ENCODE measurements at regions not wholly inside any gene's neighbourhood (a gene's known extent, or its start where the extent isn't known, plus 50 kb on each side); places are given as distances from the start of the nearest gene placed in this dataset.
"Not testable (repeated sequence)": the region's sequence is repeated elsewhere in the genome, so short reads cannot be mapped to it uniquely, and the experiment has no call there.

DNA sequence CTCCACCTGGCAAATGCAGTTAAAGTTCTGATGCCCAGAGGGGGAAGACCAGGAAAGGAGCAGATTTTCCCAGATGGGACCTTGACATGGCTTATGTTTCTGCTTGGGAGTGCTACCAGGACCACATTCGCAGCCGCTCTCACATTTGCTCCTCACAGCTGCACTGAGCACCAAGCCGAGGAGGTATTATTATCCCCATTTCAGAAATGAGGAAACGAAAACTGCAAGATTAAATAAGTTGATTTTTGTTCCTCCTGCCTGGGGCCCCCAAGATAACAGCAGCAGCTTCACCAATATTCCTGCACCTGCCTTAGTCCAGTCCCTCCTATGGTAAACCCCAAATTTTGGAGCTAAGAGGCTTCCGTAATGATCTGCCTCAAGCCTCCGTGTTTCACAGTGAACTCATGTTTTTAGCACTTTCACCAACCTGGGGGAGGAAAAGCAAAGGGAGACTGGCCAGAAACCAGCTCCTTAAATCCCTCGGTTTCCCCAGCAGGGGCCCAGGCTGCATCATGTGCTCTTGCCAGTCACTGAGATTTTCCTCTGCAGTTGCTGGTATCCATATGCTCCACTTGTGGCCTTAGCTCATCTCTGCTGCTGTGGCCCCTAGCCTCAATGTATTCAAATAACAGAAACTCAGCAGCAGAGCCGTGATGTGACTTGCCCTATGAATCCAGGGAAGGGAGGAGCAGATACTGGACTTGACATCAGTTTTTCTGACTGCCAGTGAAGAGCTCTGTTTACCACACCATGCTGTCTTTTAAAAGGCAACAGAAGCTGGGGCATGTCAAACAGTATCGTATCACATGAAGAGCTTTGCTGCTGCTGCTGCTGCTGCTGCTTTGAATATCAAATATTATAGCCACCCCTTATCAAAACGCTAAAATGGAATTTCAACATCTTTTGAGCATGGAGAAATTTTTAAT is 95.5 kb upstream of the KLHL13 start:
- intact Hi-C loops (cut with DNase I): no loop called here
- DNase-seq (ENCODE audit: missing footprints) (no peak), ATAC-seq (no peak)

DNA sequence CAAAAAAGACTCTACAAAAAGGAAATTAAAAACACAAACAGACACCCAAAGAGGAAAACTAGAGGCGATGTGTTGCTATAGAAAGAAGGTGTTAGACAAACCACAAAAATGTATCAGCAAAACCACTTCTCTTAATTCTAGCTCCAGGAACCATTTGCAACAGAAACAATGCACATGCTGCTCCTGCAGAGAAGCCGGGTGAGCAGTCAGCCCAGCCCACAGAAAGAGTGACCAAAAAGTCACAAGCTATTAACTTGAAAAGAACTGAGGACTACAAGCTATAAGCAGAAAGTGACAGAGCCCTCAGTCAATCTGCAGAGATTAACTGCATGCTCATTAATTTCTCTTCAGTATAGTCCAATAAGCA is 96.2 kb upstream of the KLHL13 start:
- intact Hi-C loops (cut with DNase I): no loop called here
- DNase-seq (ENCODE audit: missing footprints): no peak
- no peak for ATAC-seq

DNA sequence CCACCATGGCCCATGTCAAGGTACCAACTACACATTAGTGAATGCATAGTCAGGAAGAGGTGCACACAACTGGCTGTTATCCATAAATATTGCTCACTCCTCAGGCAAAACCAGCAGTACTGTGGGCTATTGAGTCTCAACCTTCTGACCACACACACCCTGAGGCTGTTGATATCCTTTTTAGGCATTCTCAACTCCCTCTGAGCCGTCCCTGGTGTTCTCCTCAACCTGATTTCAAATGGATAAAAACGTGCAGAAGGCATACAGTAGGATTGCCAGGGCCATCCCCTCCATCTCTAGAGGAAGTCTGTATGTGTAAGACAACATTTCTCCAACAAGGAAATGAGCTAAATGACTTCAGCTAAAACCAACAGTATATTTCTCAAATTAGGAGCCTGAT is 98.7 kb upstream of the KLHL13 start:
- DNase-seq (ENCODE audit: missing footprints): no peak
- ATAC-seq: no peak
- intact Hi-C loops (cut with DNase I): no loop called here

DNA sequence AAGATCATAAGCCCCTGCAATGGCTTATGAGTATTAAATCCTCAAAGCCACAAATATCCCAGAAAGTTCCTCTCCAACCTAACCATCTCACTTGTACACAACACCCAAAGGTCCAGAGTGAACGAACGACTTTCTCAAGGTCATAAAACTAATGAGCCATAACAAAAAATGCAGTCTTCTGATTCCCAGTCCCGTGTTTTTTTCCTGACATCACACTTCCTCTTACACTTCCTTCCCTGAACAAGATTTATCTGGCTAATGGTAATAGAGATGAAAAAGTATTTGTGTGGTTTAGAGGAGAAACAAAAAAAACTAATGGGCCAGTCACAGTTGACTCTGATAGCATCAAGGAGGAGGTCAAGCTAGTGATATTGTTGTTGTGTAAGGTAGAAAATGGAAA is 99.5 kb upstream of the KLHL13 start:
- no peak for ATAC-seq
- intact Hi-C loops (cut with DNase I): no loop called here

DNA sequence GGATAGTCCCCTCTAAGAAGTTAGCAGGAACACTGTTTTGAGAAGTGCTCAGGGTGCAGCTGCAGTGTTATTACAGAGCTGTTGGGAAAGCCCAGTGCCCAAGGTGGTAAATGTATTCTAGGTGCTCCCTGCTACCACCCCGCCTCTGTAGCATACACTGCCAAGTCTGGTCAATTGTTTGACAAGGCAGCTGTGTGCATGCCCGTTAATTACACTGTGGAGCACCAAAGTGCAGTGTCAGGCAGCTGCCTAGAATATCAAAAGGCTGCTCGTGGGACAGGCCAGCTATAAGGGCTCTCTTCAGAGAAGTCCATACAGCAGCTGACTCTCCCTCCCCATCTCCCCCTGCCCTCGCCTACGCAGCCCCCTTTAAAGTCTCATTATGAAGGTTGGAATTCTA is 99.9 kb upstream of the KLHL13 start:
- DNase-seq (ENCODE audit: missing footprints) (no peak), ATAC-seq (no peak)
- intact Hi-C loops (cut with DNase I): no loop called here

More for the DNA sequence above, 99.5 kb upstream of the KLHL13 start:
- DNase-seq (ENCODE audit: missing footprints): no peak

DNA sequence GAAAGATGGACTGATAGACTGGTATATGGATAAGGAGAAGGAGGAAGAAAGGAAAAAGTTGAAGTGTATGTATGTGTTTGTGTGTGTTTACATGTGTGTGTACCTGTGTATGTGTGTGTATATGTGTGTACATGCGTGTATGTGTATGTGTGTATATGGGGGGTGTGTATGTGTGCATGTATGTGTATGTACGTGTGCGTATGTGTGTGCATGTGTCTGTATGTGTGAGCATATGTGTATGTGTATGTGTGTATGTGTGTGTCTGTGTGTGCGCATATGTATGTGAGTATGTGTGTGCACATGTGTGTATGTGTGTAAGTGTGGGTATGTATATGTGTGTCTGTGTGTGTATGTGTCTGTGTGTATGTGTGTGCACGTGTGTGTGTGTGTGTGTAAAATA is 101.5 kb upstream of the KLHL13 start:
- intact Hi-C loops (cut with DNase I): no loop called here
- DNase-seq (ENCODE audit: missing footprints) (no peak), ATAC-seq (no peak)

DNA sequence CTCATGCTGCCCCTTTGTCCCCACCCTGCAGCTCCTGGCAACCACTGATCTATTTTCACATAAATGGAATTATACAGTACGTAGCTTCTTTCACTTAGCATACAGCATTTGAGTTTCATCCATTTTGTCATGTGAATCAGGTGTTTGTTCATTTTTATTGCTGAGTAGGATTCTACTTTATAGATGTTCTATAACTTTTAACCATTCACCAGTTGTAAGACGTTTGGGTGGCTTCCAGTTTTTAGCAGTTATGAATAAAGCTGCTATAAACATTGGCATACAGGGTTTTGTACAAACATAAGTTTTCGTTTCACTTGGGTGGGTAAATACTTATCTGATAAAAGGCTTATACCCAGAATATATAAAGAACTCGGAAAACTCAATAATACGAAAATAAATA is 102.3 kb upstream of the KLHL13 start:
- ATAC-seq: no peak
- intact Hi-C loops (cut with DNase I): no loop called here
- no peak for DNase-seq (ENCODE audit: missing footprints)

DNA sequence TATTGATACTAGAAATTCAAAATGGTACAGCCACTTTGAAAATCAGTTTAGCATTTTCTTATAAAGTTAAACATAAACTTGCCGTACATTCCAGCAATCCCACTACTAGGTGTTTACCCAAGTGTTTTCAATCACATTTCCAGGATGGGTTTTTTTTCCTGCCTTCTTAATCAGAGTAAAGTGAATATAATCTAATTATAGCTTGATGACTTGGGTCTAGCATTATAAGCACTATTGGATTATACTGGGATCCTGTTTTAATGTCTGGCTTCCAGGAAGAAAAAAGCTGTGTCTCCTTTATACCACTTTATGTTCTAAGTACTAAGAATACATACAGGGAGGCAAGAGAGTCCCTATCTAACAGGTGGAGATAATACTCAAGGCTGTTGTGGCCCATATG is 103.3 kb upstream of the KLHL13 start:
- intact Hi-C loops (cut with DNase I): no loop called here
- DNase-seq (ENCODE audit: missing footprints) (no peak), ATAC-seq (no peak)

DNA sequence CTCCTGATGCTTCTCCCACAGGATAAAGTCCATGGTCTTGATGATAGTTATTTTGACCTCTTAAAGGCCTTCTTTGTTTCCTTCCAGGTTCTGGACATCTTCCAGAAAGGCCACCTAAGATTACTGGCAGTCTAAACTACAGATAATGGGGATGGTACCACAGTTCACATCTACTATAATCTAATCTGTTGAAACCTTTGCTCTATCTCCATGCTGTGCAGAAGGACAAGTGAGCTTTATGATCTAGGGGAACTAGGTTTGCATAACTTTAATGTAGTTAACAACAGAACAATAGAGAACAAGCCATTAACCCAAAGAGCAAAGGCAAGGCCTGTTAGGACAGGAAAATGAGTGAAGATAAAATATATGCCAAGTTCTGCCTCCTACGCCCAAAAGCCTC is 103.9 kb upstream of the KLHL13 start:
- DNase-seq (ENCODE audit: missing footprints) (no peak), ATAC-seq (no peak)
- intact Hi-C loops (cut with DNase I): no loop called here

DNA sequence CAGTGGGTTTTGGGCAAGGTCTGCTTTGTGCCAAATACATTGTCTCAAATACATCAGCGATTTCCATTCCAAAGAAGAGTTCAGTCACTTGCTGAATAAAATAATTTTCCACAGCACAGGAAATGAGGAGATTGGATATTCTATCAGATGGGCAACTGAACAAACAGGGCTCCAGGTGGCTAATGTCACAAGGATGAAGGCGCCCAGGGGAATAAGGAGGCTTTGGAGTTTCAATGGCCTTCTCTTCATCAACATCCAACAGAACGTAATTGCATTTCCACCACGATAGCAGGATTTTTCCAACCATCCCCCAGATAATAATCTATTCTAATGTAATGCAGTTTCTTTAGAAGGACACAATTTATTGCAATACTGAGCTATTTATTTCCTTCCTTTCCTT is 104.7 kb upstream of the KLHL13 start:
- DNase-seq (ENCODE audit: missing footprints): no peak
- ATAC-seq: no peak
- intact Hi-C loops (cut with DNase I): no loop called here

DNA sequence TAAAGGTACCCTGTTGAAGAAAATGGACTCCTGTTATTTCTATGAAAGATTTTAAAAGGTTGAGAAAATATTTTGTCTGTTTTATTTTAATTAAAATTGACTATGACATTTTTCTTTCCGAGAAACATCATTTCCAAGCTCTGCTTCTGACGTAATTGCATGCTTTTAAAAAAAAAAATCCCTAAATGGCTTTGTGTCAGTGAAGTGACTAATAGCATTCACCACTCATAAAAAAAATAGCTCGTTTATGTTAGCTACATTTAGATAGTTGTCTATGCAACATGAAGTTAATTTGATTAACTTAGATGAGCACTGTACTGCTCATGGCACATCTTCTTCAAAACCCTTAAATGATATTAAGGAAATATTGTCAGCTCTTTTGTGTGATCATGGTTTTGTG is 105.1 kb upstream of the KLHL13 start:
- no peak for DNase-seq (ENCODE audit: missing footprints)

DNA sequence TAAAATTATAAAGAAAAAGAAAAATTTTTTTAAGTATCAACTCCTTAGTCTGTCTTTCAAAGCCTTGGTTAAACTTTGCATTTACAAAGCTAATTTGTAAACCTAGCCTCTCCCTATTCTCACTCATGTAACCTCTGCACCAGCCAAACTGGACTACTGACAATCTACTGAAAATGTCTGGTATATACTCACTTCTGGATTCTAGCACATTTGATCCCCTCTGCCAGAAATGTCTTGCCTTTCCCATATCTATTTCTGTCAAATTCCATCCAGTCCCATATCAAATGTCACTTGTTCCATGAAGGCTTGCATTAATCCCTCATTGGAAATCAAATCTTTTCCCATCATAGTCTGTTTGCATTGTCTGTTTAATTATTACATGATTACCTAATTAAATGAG is 105.8 kb upstream of the KLHL13 start:
- no peak for DNase-seq (ENCODE audit: missing footprints)
- intact Hi-C loops (cut with DNase I): no loop called here
- ATAC-seq: no peak

More for the DNA sequence above, 105.1 kb upstream of the KLHL13 start:
- intact Hi-C loops (cut with DNase I): no loop called here
- ATAC-seq: no peak

DNA sequence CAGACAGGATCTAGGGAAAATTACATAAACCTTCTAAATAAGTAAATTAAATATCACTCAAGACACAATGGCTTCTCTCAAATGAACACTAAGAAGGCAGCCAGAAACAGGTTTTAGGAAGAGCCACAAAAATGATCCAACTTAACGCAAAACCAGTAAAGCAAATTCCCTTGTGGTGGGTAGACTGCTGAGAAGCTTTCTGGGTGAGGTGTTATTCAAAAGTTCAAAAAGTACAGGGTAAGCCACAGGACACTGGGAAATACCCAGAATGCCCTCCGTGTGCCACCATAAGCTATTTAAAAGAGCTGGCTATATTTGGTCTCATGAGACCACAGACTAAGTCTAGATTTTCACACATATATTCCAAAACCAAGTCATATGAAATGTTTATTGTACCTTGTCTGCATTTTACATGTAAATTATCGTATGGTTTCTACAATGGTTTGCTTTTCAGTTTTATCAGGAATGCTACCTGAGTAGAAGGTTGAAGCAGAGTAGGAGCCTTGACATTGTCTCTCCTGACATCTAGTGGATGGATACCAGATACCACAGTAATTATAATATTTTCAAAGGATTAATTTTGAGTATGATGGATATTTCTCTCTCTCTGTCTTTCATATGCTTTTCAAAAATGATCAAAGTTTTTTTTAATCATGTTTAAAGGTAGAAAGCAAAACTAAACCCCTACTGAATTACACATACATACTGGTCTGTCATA is 109.3 kb upstream of the KLHL13 start:
- intact Hi-C loops (cut with DNase I): loop anchor here (5.0 kb wide), 1 partner anchor 229 kb away; no protein-coding TSS in a partner anchor
- ATAC-seq: no peak
- DNase-seq (ENCODE audit: missing footprints): no peak

DNA sequence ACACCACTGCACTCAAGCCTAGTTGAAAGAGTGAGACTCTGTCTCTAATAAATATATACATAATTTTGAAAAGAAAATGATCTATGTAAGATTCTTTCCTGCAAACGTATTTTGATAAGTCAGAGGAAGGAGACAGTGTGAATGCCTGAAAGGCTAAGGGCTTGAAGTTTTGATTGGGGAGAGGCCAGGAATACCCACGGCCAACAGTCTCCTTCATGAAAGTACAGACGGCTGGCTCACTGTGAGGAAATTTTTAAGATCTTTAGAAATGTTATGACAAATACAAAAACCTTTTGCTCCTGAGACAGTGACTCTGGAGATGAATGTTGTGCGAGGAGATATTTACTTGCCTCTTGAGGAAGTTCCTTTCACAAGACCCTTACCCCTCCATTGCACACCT is 111.4 kb upstream of the KLHL13 start:
- ATAC-seq: no peak
- intact Hi-C loops (cut with DNase I): loop anchor here (5.0 kb wide), 1 partner anchor 231 kb away; no protein-coding TSS in a partner anchor
- DNase-seq (ENCODE audit: missing footprints): no peak

DNA sequence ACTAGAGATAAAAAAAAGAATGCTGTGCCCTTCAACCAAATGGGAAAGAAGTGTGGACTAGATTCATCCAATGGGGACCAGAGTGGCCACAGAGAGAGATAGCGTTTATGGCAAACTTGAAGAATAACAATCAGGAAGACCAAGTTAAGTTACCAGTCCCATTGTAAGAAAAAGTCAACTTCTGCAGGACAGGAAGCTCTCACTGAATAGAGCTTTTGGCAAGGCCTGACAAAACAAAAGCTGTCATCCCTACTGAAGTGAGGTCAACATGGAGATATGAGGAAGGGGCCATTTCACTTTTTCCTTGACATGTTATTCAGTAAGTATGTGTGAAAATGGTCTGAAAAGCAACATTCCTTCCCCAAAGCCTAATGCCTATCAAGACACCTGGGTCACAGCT is 111.8 kb upstream of the KLHL13 start:
- intact Hi-C loops (cut with DNase I): loop anchor here (5.0 kb wide), 1 partner anchor 231 kb away; no protein-coding TSS in a partner anchor
- no peak for DNase-seq (ENCODE audit: missing footprints)
- ATAC-seq: no peak

DNA sequence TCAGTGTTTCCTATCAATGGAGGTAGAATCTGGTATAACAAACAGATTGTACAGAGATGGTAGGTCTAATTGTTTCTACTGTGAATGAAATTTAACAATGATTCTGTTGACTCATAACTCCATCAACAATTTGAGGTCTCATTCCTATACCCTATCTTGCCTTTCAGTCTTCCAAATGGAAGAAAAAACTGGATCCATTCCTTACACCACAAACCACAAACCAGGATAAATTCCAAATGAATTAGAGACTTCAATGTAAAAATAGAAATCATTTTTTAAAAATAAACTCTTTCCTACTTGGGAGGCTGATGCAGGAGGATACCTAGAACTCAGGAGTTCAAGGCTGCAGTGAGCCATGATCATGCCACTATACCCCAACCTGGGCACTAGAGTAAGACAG is 114.4 kb upstream of the WDR44 start:
- DNase-seq (ENCODE audit: missing footprints) (no peak), ATAC-seq (no peak)
- intact Hi-C loops (cut with DNase I): no loop called here

DNA sequence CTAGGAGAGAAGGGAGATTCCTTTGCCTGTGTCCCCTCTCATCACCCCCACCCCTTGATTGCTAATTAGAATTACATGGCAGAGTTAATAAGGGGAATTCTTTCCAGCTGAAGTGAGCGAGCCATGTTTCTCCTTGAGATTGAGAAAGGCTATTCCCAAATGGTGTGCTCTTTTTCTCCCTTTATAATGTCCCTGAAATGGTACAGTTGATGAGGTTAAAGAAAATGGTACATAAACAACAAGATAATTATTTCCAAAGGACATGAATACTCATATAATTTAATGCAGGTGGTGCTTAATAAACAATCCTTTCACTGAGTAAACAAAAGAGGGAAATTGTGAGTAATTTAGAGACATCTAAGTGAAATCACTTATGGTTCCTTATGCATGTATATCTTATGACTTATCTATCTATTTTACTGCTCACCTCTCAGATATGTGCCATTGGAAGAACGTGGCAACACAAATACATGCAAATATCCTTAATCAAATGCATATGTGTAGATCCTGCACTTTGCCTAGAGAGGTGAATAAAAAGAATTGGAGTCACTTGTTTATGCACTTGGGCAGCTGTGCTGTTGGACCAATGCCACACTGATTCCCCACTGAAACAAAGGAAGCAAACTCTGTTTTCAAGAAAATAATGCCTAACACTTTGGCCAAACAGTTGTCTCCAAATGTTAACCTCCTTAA is 106.6 kb upstream of the WDR44 start:
- ATAC-seq (no peak), DNase-seq (ENCODE audit: missing footprints) (no peak)
- intact Hi-C loops (cut with DNase I): no loop called here

DNA sequence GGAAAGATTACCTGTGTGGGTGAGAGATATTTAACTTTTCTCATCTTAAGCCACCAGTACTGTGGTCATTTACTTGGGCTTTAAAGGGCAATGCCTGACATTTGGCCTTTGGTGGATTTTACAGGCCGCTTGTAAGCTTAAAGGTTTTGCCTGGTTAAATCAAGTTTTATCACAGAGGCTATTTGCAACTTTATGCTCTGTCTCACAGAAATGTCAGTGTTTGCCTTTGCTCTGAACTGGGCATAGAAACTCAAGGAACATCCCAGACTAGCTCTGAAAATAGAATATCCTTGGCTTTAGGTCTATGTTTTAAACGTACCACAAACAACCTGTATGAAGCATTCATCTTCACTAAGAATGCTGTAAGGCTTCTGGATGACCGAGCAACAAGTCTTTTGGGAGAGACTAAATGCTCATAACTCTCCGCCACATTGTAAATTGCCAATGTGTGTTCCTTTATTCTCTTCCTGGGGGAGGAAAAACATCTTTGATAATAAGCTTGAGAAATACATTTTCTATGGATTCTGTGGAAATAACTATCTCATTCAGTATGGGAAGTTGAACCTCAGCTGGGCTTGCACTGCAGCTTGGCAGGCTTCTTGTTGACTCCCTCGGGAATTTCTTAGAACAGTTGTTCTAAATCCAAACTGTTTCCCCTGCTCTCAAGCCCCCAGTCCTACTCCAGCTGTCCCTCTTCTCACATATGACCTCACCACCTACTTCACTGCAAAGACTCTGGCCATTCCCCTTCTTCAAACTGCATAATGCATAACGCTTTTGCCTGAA is 105.8 kb upstream of the WDR44 start:
- no peak for DNase-seq (ENCODE audit: missing footprints)
- intact Hi-C loops (cut with DNase I): no loop called here
- ATAC-seq: peak; percentile 75

DNA sequence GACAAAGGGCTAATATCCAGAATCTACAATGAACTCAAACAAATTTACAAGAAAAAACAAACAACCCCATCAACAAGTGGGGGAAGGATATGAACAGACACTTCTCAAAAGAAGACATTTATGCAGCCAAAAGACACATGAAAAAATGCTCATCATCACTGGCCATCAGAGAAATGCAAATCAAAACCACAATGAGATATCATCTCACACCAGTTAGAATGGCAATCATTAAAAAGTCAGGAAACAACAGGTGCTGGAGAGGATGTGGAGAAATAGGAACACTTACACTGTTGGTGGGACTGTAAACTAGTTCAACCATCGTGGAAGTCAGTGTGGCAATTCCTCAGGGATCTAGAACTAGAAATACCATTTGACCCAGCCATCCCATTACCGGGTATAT is 98.9 kb upstream of the WDR44 start:
- intact Hi-C loops (cut with DNase I); DNase-seq (ENCODE audit: missing footprints); ATAC-seq: not testable (repeated sequence)
